Uterus (tissue), 2 donors: ENCODE measurements at regions not wholly inside any gene's neighbourhood (a gene's known extent, or its start where the extent isn't known, plus 50 kb on each side); places are given as distances from the start of the nearest gene placed in this dataset.

Experiments
- POLR2A ChIP-seq, 2 donors: fragments of 450-650 bp; IDR thresholded peaks; one replicate each; pipeline ENCODE4 v1.6.1; 2016; ENCODE audit warnings: antibody characterized with exemption in 2 of 2, mild to moderate bottlenecking in 1 of 2, moderate library complexity in 1 of 2
- TF ChIP-seq, protein P1 (sequence below), 4 experiments: fragments of 200-600 bp in 2 of 4; fragments of 450-650 bp in 2 of 4; sonication (generic) in 2 of 4; IDR thresholded peaks; one replicate each; pipeline ENCODE4 v1.5.1; 2016 to 2019; ENCODE audit warnings: antibody characterized with exemption in 4 of 4, mild to moderate bottlenecking in 2 of 4, moderate library complexity in 1 of 4

DNA sequence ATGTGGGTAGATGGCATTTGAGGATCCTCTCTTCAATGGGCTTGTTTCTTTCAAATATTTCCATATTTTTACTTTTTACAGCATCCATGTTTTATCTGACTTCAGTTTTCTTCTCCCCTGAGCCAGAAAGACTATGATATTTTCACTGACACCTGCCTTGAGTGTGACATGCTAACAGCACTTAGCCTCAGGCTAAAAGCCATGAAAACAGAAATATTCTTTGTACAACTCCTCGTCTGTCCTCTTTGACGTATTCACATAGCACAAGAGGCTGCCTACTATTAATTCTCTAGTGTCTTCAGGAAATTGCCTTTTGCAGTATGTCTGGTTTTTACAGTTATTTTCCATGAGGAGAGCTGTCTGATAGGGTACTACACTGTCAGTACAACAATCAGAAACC is 215.0 kb downstream of the MAD2L1 start:
- TF ChIP-seq, protein P1, sequence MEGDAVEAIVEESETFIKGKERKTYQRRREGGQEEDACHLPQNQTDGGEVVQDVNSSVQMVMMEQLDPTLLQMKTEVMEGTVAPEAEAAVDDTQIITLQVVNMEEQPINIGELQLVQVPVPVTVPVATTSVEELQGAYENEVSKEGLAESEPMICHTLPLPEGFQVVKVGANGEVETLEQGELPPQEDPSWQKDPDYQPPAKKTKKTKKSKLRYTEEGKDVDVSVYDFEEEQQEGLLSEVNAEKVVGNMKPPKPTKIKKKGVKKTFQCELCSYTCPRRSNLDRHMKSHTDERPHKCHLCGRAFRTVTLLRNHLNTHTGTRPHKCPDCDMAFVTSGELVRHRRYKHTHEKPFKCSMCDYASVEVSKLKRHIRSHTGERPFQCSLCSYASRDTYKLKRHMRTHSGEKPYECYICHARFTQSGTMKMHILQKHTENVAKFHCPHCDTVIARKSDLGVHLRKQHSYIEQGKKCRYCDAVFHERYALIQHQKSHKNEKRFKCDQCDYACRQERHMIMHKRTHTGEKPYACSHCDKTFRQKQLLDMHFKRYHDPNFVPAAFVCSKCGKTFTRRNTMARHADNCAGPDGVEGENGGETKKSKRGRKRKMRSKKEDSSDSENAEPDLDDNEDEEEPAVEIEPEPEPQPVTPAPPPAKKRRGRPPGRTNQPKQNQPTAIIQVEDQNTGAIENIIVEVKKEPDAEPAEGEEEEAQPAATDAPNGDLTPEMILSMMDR (IDR thresholded peaks at IDR 0.05): no peak
- no peak for TF ChIP-seq POLR2A (IDR thresholded peaks at IDR 0.05)
